Stomach (tissue), 4 donors: ENCODE measurements at regions not wholly inside any gene's neighbourhood (a gene's known extent, or its start where the extent isn't known, plus 50 kb on each side); places are given as distances from the start of the nearest gene placed in this dataset.

ENCODE experiments used
- EP300 ChIP-seq: sonication (generic); formaldehyde crosslinking; IDR thresholded peaks from one replicate; pipeline ENCODE4 v1.6.1; 2017; ENCODE audit warnings: antibody characterized with exemption
- POLR2A ChIP-seq, 4 donors: fragments of 450-650 bp; IDR thresholded peaks; one replicate each; pipeline ENCODE4 v1.6.1; 2016; ENCODE audit warnings: antibody characterized with exemption in 4 of 4, control low read depth in 2 of 4, mild to moderate bottlenecking in 1 of 4, moderate library complexity in 1 of 4
- POLR2AphosphoS5 ChIP-seq, 3 donors: sonication (generic); formaldehyde crosslinking; IDR thresholded peaks; one replicate each; pipeline ENCODE4 v1.6.1; 2016; ENCODE audit warnings: antibody characterized with exemption in 3 of 3
- TF ChIP-seq, protein P1 (sequence below), 7 experiments: fragments of 450-650 bp in 4 of 7; fragments of 200-600 bp in 3 of 7; sonication (generic) in 3 of 7; IDR thresholded peaks; one replicate each; pipeline ENCODE4 v1.5.1; 2016 to 2019; ENCODE audit warnings: antibody characterized with exemption in 7 of 7, control low read depth in 2 of 7, mild to moderate bottlenecking in 1 of 7

DNA sequence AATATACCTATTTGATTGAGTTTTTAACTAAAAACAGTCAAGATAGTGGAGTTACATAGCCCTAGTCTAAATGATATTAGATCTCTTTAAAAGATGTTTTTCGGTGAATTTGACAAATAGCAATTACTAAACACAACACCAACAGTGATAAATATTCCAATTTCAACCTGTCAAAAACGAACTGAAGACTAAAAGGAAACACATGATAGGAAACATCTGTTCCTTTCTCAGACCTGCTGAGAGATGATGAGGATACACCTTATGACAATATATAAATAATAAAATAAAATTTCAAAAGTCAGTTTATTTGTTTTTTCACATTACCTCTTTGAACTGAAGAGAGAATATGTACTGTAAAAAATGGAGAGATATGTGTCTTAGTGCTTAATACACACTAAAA lies 232.7 kb downstream of the RASSF9 start:
- TF ChIP-seq POLR2AphosphoS5 (IDR thresholded peaks at IDR 0.05): no peak
- TF ChIP-seq POLR2A (IDR thresholded peaks at IDR 0.05): no peak
- TF ChIP-seq, protein P1, sequence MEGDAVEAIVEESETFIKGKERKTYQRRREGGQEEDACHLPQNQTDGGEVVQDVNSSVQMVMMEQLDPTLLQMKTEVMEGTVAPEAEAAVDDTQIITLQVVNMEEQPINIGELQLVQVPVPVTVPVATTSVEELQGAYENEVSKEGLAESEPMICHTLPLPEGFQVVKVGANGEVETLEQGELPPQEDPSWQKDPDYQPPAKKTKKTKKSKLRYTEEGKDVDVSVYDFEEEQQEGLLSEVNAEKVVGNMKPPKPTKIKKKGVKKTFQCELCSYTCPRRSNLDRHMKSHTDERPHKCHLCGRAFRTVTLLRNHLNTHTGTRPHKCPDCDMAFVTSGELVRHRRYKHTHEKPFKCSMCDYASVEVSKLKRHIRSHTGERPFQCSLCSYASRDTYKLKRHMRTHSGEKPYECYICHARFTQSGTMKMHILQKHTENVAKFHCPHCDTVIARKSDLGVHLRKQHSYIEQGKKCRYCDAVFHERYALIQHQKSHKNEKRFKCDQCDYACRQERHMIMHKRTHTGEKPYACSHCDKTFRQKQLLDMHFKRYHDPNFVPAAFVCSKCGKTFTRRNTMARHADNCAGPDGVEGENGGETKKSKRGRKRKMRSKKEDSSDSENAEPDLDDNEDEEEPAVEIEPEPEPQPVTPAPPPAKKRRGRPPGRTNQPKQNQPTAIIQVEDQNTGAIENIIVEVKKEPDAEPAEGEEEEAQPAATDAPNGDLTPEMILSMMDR (IDR thresholded peaks at IDR 0.05): no peak
- TF ChIP-seq EP300: no peak
